ENCODE measurements at regions not wholly inside any gene's neighbourhood (a gene's known extent, or its start where the extent isn't known, plus 50 kb on each side); places are given as distances from the start of the nearest gene placed in this dataset.

DNA sequence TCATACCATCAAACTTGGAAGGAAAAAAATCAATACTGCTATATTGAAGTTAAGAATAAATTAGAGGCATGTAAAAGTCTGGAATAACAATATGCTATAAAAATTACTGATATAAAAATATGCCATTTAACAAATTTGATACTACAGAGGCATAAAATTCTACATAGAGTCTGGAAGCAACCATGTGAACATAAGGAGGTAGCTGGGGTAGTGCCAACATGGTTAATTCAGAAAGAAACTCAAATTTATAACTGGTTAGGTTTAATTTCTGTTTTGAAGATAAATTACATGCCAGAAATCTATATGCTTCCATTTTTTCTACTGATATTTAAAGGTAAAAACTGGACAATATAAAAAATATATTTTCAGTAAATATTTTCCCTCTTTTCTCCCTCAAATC is 103.1 kb upstream of the NR4A3 start:
- DNase-seq = no peak

DNA sequence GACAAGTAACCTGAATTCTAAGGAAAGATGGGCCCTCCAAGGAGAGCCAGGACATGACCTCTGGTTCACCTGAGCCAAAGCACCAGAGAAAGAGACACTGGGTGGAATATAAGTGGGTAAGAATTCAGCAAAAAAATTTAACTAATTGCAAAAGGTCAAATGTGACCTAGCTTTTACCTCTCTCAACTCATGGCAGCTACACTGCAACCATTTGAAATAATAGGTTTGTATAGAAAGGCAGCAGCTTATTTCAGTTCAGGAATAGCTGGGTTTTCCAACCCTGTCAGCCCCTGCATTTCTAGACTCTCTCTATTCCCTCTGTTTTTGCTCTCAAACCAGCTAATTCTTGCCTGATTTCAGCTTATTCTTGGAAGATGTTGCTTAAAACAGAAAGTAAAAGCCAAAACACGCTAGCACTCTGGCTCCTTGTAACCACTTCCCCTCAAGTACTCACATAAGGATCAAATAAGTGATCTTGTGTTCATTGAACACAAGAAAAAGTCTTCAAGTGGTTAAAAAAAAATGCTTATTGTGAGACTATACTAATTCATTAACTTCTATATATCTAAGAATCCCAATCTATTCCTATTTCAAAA is 101.1 kb upstream of the NR4A3 start:
- no peak for DNase-seq

DNA sequence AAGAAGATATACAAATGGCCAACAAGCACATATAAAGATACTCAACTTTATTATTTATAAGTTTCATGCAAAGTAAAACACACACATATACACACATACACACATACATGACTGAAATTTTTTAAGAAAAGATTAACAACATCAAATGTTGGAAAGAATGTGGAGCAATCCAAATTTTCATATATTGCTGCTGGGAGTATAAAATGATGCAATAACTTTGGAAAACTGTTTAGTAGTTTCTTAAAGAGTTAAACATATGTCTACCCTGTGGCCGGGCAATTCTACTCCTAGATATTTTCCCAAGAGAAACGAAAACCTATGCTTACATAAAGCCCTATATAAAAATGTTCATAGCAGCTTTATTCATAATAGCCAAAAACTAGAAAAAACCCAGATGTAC is 99.8 kb upstream of the NR4A3 start:
- DNase-seq = no peak

DNA sequence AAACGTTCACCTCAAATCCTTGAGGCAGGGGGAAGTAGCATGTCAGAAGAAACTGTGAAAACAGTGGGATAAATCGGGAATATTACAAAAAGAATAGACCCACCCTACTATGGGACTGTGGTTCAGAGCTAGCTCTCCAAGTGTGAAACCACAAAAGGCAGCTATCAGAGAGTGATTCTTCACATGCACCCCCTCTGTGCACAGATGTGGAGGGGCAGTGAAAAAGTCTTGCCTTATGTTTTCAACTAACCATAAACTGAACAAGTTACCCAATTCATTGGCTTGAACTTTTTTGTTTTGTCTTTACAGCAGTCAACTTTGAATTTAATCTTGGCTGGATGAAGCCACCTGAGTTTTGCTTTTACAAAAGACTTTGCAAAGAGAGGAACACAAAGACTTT is 98.8 kb upstream of the NR4A3 start:
- no peak for DNase-seq

DNA sequence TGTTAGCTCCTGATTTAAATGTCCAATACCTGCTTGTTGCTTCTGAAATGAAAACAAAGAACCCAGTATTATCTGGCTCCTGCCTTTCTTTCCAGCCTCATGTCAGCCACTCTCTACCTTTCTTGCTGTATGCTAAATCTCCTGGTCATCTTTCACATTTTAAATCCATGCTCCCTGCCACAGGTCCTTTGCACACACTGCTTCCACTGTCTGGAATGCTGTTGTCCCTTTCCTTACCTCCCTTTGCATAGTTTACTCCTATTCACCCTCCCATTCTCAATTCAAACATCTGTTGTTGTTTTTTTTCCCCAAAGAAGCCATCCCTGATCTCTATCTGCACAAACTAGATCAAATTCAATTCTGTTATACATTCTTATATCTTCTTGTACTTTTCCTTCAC is 97.0 kb upstream of the NR4A3 start:
- DNase-seq = no peak

DNA sequence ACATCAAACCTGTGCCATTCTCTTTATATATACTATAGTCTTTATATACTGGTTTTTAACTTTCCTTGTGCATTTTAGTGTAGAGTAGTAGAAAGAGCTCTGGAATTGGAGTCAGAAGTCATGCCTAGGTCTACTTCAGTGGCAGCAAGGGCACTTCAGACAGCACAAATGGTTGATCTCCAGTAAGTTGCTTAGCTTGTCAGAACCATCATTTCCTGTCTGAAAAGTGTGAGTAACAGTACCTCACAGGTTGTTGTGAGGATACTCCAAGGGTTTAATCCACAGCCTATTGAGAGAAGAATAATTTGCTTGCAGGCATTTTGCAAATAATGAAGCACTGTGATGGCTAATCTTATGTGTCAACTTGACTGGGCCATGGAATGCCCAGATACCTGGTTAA is 95.8 kb upstream of the NR4A3 start:
- no peak for DNase-seq

DNA sequence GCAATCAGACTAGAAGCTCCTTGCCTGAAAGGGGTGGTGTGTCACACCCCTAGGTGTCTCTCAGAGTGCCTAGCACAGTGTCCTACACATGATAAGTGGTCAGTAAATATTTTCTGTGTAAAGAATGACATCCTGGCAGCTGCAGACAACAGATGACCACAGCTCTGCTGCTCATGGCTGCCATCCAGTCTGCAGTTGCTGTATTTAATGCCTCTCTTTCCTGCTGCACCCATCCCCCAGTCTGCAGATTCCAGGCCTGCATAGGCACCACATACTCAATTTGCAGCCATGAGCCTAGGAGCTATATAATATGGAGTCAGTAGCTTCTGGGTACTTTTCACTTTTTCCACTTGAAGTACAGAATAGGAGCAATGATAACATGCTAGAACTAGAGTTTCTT is 94.9 kb upstream of the NR4A3 start:
- DNase-seq = no peak

DNA sequence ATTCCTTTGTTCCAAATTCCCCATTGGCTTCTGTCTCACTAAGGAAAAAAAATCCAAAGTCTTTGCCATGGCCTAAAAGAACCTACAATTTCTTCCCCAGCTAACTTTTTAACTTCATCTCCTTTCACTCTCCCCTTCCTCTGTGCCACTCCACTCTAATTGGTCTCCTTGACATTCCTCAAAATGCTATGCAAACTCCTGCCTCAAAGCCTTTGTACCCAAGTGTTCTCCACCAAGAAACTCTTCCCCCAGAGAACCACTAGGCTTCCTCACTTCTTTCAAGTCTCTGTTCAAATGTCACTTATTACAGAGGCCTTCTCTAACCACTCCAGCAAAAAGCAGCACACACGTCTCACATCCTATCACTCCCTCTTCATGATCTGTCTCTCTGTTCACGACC is 91.6 kb upstream of the NR4A3 start:
- no peak for DNase-seq

DNA sequence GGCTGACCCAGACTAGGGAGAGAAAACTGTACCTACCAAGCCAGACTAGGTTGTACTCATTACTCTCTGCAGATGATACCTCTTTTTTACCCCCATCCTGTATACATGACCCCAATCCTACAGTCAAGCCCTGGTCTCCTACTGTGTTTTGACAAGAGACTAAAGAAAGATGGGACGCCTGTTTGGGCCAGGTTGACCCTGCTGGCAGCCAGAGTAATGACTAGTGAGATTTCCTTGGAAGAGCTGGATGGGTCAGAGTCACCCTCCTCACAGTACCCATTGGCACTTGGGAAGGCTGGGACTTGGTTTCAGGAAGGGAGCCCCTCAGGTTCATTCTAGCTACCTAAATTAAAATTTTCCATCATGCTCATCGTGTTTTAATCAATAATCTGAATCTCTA is 89.7 kb upstream of the NR4A3 start:
- DNase-seq = no peak

DNA sequence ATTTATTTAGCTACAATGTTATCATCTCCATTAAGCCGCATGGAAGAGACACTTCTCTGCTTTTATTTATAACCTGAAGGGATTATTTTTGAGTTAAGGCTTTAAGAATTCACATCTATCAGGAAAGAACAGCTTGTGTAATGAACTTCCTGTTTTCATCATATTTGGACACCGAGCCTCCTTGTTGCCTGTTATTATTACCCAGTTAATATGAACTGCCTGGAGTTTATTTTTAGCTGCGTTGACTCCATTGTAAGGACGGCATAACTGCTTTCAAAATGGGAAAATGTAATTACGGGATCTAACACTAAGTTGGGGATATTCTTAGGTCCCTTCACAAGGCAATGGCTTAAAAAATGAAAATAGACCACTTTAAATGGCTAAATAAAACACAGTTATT is 89.0 kb upstream of the NR4A3 start:
- DNase-seq = no peak

DNA sequence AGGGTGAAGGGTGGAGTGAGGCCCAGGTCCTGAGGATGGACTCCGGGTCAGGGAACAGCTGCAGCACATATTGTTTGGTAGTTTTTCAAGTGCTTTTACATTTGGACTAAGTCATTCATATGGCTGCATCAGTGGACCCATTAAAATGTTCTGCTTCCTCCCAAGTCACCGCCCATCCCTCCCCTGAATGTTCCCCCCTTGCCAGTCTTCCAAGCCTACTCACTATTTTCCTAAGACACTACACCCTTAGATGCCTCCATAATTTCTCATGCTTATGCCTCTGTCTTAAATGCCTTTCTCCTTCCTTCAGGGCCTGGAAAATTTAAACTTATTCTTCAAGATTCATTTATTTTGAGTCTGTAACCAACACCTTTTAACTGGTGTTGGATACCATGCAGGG is 86.6 kb upstream of the NR4A3 start:
- DNase-seq = no peak

DNA sequence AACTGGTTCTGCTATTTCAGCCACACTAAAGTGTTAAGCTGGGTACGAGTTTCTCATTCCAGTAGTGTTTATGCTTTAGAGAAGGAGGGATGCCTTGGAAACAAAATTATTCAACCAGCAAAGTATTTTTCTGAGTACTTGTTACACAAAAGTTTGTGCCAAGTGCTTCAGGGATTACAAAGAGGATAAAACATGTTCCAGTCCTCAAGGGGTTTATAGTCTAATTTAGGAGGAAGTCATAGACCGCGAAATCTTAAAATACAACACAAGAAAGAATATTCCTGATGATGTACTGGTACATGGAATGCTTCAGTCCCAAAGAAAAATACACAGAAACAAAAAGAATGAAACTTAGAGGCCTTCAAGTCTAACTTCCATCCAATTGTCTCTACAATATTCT is 85.4 kb upstream of the NR4A3 start:
- no peak for DNase-seq

DNA sequence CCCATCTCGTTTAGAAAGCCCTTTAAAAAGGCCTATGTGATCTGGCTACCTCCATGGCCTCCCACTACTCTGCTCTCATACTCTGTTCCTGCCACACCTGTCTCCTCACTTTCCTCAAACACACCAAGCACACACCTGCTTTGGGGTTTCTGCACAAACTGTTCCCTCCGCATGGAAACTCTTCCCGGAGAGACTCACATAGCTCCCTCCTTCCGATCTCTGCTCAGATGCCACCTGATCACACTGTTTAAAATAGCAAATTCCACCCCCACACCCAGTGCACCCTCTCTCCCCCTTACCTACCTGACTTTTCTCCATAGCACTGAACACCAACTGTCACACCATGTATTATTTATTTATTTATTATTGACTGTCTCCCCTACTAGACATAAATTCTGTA is 84.0 kb upstream of the NR4A3 start:
- no peak for DNase-seq

DNA sequence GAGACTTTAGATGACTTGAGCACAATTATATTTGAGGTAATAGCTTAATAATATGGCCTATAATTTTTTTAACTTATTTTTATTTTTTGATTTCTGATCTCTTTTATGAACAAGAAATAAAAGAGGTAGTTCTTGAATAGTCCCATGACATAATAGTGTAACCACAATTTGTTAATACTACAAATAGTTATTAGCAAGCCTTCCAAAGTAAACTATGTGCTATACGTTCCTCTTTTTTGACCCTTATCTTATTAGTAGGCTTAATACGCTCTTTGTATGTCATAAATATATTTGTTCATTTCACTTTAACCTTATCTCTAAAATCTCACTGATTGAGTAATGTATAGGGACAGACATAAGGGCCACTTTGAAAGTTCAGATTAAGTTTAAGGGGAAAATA is 78.7 kb upstream of the NR4A3 start:
- no peak for DNase-seq

DNA sequence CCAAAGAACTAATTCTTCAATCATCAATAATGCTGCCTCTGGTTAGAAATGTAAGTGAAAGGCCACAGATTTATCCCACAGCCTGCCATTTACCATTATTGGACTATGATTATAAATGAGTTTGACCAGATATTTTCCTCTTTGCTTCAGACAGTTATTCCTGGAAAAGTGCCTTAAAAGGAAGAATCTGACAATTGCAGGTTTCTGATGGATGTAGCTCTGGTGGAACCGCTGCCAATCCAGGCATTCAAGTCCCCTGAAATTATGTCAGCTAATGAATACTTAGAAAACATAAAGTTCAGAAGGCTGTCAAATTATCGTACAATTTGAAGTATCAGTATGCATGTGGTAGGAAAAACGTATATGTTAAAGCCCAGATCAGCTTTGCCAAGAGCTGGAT is 78.2 kb upstream of the NR4A3 start:
- no peak for DNase-seq

DNA sequence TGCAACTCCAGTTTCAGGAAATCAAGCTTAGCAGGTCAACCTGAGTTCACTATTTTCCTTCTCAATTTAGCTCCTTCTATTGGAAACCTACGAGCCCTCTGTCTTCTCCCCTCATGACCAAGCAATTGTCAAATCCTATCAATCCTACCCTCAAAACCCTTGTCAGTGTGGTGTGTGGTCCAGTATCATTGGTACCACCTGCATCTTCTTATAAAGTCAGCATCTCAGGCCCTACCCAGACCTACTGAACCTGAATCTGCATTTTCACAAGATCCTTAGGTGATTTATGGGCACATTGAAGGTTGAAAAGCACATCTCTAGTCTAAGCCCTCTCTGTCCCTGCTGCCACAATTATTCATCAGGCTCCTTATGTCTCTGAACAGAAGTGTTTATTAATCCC is 77.6 kb upstream of the NR4A3 start:
- DNase-seq = no peak

DNA sequence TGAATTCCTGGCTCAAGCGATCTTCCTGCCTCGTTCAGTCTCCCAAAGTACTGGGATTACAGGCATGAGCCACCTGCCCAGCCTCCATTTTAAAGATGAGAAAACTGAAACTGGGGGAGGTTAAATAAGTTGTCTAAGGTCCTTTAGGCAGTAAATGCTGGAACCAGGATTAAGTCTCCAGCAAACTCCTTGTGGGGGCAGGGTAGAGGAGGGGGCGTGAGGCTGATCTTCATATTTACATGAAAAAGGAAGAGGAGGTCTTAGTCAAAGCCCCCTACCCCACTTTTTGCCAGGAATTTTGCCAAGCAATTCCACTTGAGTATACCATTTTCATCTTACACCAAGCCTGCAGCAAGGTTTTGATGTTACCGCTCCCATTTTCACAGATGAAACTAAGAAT is 76.6 kb upstream of the NR4A3 start:
- DNase-seq = no peak

DNA sequence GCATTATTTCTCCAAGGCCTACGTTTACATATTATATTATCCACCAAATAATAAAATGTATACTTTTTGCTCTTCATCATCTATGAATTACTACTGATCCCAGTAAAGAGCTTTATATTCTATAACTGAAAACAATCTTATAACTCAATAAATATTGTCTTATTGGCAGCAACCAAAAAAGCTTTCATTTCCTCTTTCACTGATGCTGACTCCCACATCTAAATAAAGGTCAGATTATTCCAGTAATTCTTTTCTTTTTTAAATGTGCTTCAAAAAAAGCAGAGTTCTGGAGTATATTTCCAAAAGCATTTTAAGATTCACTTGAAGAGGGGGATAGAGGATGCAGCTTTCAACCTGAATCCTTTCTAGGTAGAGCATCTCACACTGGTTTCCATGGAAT is 75.3 kb upstream of the NR4A3 start:
- DNase-seq = no peak

DNA sequence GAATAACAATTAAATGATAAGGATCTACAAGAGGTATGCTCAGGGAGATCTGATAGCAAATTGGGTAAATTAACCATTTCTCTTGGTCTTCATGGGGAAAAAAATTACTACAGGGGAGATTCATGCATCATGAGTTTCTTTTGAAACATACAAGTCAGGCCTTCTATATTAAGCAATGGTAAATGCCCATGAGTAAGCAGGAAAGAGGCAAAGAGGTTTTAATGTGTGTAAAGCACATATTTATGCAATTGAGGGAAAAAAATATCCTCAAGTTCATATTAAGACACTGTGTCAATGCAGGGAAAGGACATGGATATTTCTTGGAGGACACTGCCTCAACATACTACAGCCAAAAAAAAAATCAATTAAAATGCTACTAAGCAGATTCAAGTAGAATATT is 73.4 kb upstream of the NR4A3 start:
- no peak for DNase-seq

DNA sequence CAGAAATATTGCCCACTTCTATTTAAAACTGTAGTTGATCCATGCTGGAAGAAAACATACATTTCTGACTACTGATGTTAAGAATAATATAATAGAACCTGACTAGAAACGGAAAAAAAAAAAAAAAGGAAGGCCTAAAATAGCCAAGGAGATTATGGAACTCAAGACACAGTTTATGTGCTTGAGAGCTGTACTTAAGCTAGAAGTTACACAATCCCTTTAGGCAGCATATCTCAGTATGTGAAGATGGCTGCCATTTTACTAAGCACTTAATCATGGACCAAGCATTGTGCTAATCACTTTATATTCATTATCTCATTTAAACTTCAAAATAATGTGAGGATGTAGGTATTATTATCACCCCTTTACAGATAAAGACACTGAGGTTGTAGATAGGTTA is 73.0 kb upstream of the NR4A3 start:
- DNase-seq = no peak

DNA sequence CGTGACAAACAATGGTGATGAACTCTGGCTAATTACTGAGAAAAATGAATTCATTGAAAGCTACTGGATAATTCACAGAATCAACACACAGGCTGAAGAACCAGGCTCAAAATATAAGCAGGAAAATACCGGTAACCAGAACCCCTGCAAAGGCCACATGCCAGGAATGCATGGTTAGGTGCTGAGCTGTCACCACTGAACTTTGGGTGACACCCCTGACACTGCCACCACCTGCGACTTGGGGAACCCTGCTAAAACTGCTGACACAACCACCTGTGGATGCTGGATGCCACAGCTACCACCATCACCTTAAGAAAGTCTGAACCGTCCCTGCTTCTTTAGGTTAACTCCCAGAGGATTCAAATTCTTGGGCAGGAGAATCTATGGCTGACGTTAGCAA is 72.0 kb upstream of the NR4A3 start:
- DNase-seq = no peak

DNA sequence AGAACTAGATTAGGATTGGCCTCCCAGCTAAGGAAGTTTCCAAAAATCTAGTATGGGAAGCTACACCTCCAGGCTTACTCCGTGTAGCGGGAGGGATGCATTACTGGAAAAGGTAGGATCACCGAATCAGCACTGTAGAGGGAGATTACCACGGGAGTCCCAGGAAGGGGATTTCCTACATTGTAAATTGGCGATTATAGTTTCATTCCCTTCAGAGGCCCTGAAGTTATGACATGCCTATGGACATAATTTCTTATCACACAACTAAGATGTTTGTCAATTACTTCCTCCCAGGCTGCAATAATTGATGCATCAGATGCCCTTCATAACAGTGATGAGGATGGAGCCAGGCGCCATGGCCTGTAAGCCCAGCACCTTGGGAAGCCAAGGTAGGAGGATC is 71.2 kb upstream of the NR4A3 start:
- no peak for DNase-seq

DNA sequence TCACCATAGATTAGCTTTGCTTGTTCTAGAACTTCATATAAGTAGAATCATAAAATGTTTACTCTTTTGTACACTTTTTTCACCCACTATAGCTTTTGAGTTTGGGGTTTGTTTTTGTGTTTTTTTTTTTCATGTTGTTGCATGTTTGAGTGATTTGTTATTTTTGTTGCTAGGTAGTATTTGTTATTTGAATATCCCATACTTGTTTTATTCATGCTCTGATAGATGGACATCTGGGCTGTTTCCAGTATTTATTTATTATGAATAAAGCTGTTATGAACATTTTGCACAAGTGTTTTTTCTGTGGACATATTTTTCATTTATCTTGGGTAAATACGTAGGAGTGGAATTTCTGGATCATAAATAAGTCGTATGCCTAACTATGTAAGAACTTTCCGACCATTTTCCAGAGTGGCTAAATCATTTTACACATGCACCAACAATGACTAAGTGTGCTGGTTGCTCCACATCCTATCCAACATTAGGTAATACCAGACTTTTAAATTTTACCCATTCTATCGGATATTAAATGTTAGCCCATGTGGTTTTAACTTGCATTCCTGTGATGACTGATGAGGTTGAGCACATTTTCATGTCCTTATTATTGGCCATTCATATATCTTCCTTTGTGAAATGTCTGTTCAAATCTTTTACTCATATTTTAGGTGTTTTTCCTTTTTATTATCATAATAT is 69.1 kb upstream of the NR4A3 start:
- no peak for DNase-seq

DNA sequence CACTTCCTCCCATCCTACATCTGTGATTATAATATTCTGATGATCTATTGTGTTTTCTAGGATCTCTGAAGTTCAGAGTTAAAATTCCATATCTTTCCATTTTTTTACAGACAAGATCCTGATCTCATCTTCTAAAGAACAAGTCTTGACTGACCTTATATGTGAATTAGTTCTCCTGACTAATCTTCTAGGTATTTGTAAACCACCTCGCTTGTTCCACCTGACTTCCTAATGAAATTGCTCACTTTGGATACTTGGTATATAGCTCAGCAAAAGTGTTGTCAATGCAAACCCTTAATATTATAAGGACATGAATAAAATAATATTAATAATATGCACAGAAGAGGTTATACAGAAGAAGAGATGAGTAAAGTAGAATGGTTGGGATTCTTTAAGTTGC is 68.2 kb upstream of the NR4A3 start:
- DNase-seq = no peak

DNA sequence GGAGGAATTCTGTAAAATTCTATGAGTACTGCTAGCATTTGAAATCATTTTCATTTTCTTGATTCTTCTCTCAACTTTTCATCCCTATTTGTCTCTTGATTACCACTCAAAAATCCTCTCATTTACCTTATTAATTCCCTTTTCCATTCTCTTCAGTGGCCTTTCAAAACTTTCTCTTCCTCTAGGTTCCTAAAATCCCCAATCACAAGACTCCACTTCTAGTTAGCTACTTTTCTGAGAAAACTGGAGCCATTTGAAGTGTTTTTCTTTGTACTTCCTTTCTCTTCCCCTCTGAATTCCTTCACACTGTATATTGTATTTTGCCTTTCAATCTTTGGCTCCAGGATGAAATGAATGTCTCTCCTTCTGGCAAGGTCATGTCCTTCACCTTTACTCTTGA is 61.3 kb upstream of the NR4A3 start:
- DNase-seq = no peak
